NCI-H748 (cell line): ENCODE measurements at regions not wholly inside any gene's neighbourhood (a gene's known extent, or its start where the extent isn't known, plus 50 kb on each side); places are given as distances from the start of the nearest gene placed in this dataset.

Experiments
- DNase-seq: peaks from one replicate; lab custom pipeline; 2025; ENCODE audit not compliant: unreplicated experiment; lab: John Stamatoyannopoulos, UW

- no peak for DNase-seq
Observed at GRCh38 chr9:110133059-110133458, 74.9 kb downstream of the C9orf152 start.

GRCh38 chr9:110133608-110134210, 74.2 kb downstream of the C9orf152 start:
- no peak for DNase-seq

GRCh38 chr9:110135846-110136245, 72.1 kb downstream of the C9orf152 start:
- DNase-seq = no peak

- no peak for DNase-seq
Observed at GRCh38 chr9:110136802-110137201, 71.2 kb downstream of the C9orf152 start.

- no peak for DNase-seq
Observed at GRCh38 chr9:110140276-110140675, 67.7 kb downstream of the C9orf152 start.

- DNase-seq = no peak
Observed at GRCh38 chr9:110141227-110141793, 66.6 kb downstream of the C9orf152 start.

GRCh38 chr9:110142253-110142652, 65.7 kb downstream of the C9orf152 start:
- DNase-seq = peak; percentile 77

- DNase-seq = peak; percentile 78
Observed at GRCh38 chr9:110142868-110143481, 65.0 kb downstream of the C9orf152 start.

- no peak for DNase-seq
Observed at GRCh38 chr9:110143485-110143884, 64.5 kb downstream of the C9orf152 start.

GRCh38 chr9:110143950-110144545, 63.9 kb downstream of the C9orf152 start:
- DNase-seq = no peak

GRCh38 chr9:110146373-110146772, 61.6 kb downstream of the C9orf152 start:
- DNase-seq = no peak

GRCh38 chr9:110148384-110148783, 59.6 kb downstream of the C9orf152 start:
- no peak for DNase-seq

- no peak for DNase-seq
Observed at GRCh38 chr9:110148891-110149290, 59.1 kb downstream of the C9orf152 start.
